Activated naive CD4-positive, alpha-beta T cell treated with anti-CD3 and anti-CD28 coated beads, Interleukin-2, amount 50 U/mL, for 24 hours (primary cell): ENCODE measurements at regions not wholly inside any gene's neighbourhood (a gene's known extent, or its start where the extent isn't known, plus 50 kb on each side); places are given as distances from the start of the nearest gene placed in this dataset.

Experiments used
- H3K27ac Mint-ChIP-seq: one replicate; pipeline ENCODE4 v1.8.0; 2021; ENCODE audit warnings: mild to moderate bottlenecking, mixed read lengths
- H3K27me3 Mint-ChIP-seq: one replicate; pipeline ENCODE4 v1.8.0; 2021; ENCODE audit warnings: mixed read lengths
- H3K36me3 Mint-ChIP-seq: one replicate; pipeline ENCODE4 v1.8.0; 2021; ENCODE audit warnings: mixed read lengths
- H3K4me1 Mint-ChIP-seq: one replicate; pipeline ENCODE4 v1.8.0; 2021; ENCODE audit warnings: mixed read lengths
- H3K4me3 Mint-ChIP-seq: one replicate; pipeline ENCODE4 v1.8.0; 2021; ENCODE audit warnings: mild to moderate bottlenecking, mixed read lengths
- H3K9me3 Mint-ChIP-seq: one replicate; pipeline ENCODE4 v1.8.0; 2021; ENCODE audit warnings: mixed read lengths

DNA sequence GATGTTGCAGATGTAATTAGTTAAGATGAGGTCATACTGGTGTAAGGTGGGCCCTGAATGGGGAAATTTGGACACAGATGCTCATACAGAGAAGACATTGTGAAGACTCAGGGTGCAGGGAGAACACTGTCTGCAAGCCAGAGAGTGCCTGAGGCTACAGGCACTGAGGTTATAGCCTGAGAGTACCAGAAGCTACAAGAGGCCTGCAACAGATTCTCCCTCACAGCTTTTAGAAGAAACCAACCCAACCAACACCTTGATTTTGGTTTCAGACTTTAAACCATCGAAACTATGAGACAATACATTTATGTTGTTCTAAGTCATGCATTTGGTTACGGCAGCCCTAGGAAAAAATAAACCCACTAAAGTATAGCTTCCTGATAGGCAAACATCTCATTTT is 321.7 kb upstream of the USP25 start:
- H3K4me3 Mint-ChIP-seq: no peak overlapping the region
- H3K27ac Mint-ChIP-seq: no peak overlapping the region
- H3K9me3 Mint-ChIP-seq: peaks cover 6% of the 10 kb centered on the region
- no peaks in the 10 kb centered on the region for H3K4me1 Mint-ChIP-seq
- H3K27me3 Mint-ChIP-seq: no peaks in the 10 kb centered on the region
- peaks cover 2% of the 10 kb centered on the region for H3K36me3 Mint-ChIP-seq

DNA sequence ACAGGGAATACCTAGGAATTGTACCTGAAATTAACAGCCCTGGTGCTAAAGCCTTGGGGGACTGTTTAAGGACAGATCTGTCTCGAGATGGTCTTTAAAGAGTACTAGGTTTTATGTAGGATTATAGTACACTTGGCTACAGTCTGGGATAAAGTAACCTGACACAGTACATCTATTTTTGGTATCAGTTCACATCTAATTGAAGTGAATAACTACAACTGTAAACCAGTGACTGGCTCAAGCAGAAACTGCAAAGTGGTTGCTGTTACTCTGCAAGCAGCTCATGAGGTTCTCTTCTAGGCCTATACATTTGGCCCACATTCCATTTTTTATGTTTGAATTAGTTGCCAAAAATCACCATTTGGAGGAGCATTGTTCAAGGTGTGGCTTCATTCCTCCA is 320.8 kb upstream of the USP25 start:
- Mint-ChIP-seq H3K9me3 (peaks cover 4% of the 10 kb centered on the region), H3K4me1 (no peaks in the 10 kb centered on the region), H3K4me3 (no peak overlapping the region), H3K27ac (no peak overlapping the region), H3K27me3 (no peaks in the 10 kb centered on the region), H3K36me3 (peaks cover 2% of the 10 kb centered on the region)

DNA sequence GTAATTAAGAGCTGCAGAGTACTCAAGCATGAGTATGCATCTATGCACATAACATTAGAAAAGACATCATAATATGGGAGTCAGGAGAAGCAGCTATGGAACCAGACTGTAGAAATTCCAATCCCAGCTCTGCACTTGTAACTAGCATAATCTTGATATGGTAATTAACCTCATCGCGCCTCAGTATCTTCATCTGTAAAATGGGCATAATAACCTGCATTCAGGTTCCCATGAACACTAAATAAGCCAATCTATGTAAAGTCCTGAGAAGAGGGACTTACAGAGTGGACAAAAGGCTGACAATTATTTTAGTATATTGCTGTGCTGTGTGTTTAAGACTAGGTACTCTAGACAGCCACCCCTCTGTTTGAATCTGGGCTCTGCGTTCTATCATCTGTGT is 318.9 kb upstream of the USP25 start:
- no peak overlapping the region for H3K4me3 Mint-ChIP-seq
- no peak overlapping the region for H3K27ac Mint-ChIP-seq
- no peaks in the 10 kb centered on the region for H3K27me3 Mint-ChIP-seq
- peaks cover 2% of the 10 kb centered on the region for H3K36me3 Mint-ChIP-seq
- H3K4me1 Mint-ChIP-seq: no peaks in the 10 kb centered on the region
- H3K9me3 Mint-ChIP-seq: peaks cover 4% of the 10 kb centered on the region

DNA sequence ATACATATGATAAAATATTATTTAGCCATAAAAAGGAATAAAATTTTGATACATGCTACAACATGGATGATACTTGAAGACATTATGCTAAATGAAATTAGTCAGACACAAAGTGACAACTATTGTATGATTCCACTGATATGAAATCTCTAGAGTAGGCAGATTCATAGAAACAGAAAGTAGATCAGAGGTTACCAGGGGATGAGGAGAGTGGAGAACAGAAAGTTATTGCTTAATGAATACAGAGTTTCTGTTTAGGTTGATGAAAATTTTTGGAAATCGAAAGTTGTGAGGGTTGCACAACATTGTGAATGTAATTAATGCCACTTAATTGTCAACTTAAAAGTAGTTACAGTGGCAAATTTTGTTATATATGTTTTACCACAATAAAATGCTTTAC is 315.7 kb upstream of the USP25 start:
- H3K9me3 Mint-ChIP-seq: no peaks in the 10 kb centered on the region
- H3K4me3 Mint-ChIP-seq: no peak overlapping the region
- H3K27me3 Mint-ChIP-seq: no peaks in the 10 kb centered on the region
- H3K27ac Mint-ChIP-seq: no peak overlapping the region
- peaks cover 2% of the 10 kb centered on the region for H3K36me3 Mint-ChIP-seq
- H3K4me1 Mint-ChIP-seq: no peaks in the 10 kb centered on the region

DNA sequence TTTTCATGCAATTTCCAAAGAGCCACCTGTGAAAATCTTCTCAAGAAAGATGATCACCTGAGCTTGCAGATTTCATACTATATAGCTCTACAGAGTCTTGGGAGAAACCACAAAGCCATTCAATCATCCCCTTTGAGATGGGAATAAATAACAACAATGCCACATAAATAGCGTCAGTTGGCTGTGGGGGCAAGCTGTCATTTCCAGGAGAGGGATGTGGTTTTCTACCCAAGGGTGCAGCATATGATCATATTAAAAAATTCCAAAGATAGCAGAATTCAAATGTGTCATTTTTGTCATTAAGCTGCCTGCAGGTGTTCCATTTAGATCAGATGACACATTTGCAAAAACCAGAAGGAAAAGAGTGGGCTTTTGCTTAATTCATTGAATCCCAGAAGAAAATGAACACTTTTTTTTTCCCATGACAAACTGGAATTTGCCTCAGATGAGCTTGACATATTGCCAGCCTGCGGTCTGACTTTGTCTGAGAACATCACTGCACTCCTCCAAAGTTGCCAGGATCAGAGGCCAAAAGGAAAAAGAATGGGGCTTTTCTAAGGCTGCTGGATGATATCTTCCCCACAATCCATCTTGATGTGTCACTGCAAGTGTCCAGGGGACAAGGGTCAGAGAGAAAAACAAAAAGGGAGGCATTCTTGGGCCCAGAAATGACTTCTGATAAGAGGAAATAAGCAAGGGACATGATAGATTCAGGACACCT is 314.1 kb upstream of the USP25 start:
- H3K27me3 Mint-ChIP-seq: no peaks in the 10 kb centered on the region
- peaks cover 2% of the 10 kb centered on the region for H3K36me3 Mint-ChIP-seq
- no peak overlapping the region for H3K27ac Mint-ChIP-seq
- H3K4me1 Mint-ChIP-seq: no peaks in the 10 kb centered on the region
- no peak overlapping the region for H3K4me3 Mint-ChIP-seq
- no peaks in the 10 kb centered on the region for H3K9me3 Mint-ChIP-seq

DNA sequence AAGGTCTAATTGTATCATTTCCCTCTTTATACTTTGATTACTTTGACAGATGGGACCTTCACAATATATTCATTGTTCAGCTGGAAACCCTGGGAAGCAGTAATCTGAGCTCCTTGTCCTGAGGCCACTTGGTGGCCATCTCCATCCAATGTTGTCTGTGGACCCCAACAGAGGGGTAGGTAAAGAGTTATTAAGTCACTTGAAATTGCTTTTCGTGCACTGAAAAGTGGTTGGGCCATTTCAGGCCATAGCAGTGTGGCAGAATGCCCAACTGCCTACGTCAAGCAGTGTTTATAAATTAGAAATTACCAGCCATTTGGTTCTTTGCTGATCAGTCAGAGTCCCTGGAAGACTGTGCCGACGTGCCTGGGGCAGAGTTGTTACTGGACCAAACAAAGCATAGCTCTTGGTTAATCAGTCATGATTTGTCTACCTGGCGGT is 308.3 kb upstream of the USP25 start:
- Mint-ChIP-seq H3K9me3 (no peaks in the 10 kb centered on the region), H3K4me1 (peaks cover 42% of the 10 kb centered on the region), H3K36me3 (no peaks in the 10 kb centered on the region), H3K4me3 (no peak overlapping the region), H3K27ac (no peak overlapping the region), H3K27me3 (no peaks in the 10 kb centered on the region)

DNA sequence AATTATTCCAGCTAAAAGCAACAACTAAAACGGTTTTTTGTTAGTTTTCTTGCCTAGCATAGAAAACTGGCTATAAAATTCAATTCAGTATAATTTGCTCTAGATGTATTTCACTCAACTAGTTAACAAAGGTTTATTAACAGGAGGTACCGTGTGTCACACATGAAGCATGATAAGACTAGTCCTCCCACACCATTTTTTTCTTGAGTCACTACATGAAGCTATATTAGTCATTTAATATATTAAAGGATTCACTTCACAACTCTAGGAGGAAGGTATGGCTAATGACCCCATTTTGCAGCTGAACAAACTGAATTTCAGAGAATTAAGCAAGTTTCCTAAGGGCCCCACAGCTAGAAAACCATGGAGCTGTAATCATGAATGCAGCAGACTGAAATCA is 307.8 kb upstream of the USP25 start:
- H3K9me3 Mint-ChIP-seq: no peaks in the 10 kb centered on the region
- peak overlapping the region; percentile 82 for H3K27ac Mint-ChIP-seq
- H3K4me1 Mint-ChIP-seq: peaks cover 42% of the 10 kb centered on the region
- no peaks in the 10 kb centered on the region for H3K27me3 Mint-ChIP-seq
- no peaks in the 10 kb centered on the region for H3K36me3 Mint-ChIP-seq
- H3K4me3 Mint-ChIP-seq: peak overlapping the region; percentile 8

DNA sequence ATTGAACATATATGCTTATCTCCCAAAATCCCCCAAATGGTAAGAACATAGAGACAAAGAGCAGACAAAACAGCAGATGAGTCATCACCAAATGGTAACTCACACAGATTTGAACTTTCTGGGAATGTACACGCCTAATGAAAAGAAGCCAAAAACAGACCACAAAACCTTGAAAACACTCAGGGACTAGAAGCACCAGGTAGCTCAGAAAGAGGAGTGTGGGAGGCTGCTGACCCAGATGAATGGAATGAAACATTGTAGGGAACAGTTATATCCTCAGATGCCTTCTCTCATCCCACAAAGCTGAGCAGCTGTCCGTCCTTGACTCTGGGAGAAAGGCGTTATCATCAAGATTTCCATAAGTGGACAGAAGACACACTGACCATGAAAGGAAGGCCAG is 307.0 kb upstream of the USP25 start:
- H3K4me1 Mint-ChIP-seq: peaks cover 42% of the 10 kb centered on the region
- H3K27ac Mint-ChIP-seq: peak overlapping the region; percentile 82
- no peaks in the 10 kb centered on the region for H3K9me3 Mint-ChIP-seq
- H3K4me3 Mint-ChIP-seq: peak overlapping the region; percentile 3
- H3K36me3 Mint-ChIP-seq: no peaks in the 10 kb centered on the region
- H3K27me3 Mint-ChIP-seq: no peaks in the 10 kb centered on the region

DNA sequence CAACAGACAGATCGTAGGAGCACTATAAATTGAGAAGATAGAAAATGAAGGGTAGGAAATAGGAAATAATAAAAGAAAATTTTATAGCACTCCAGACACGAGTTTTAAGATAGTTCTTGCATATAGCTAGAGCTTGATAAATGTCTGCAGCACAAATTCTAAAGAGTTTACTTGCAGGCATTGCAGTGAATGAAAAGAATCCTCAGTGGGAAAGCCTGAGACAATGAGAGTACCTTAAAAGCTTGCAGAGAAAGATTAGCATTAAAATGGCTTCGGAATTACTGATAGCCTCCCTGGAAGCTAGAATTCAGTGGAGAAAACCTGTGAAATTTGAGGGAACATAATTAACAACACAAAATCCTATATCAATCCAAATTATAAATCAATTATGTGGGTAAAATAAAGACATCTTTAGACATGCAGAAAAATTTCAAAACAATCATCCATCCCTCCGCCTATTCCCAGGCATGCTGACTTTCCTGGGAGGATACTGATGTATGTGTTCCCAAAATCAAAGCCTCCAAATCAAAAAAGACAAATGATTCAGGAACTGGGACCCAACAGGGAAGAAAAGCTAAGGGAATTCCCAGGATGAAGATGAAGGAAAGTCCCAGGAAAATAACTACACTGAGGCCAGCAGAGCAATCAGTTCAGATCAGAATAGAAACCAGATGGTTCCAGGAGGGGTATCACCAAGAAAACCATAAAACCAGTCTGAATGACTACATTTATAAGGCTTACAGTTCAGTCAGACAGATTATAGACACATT is 305.9 kb upstream of the USP25 start:
- H3K27me3 Mint-ChIP-seq: no peaks in the 10 kb centered on the region
- no peak overlapping the region for H3K4me3 Mint-ChIP-seq
- no peaks in the 10 kb centered on the region for H3K9me3 Mint-ChIP-seq
- peaks cover 42% of the 10 kb centered on the region for H3K4me1 Mint-ChIP-seq
- H3K36me3 Mint-ChIP-seq: no peaks in the 10 kb centered on the region
- no peak overlapping the region for H3K27ac Mint-ChIP-seq

DNA sequence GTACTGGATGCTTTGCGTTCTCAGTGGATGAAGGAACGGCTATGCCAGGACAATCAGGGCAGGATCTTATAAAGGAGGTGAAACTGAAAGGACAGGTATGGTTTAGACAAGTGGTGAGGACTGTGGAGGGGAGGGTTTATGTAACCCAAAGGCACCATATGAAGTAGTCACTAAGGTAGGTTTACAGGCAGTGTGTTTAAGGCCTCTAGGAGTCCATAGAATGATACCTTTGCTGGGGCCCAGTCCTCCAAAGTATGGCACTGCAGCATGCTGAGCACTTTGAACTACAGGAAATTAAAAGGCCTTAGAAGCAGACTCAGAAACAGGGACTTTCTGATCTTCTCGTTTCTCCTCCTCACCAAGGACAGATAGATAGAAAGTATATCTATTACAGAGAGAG is 304.7 kb upstream of the USP25 start:
- H3K27ac Mint-ChIP-seq: no peak overlapping the region
- H3K9me3 Mint-ChIP-seq: no peaks in the 10 kb centered on the region
- no peak overlapping the region for H3K4me3 Mint-ChIP-seq
- no peaks in the 10 kb centered on the region for H3K36me3 Mint-ChIP-seq
- peaks cover 42% of the 10 kb centered on the region for H3K4me1 Mint-ChIP-seq
- no peaks in the 10 kb centered on the region for H3K27me3 Mint-ChIP-seq

DNA sequence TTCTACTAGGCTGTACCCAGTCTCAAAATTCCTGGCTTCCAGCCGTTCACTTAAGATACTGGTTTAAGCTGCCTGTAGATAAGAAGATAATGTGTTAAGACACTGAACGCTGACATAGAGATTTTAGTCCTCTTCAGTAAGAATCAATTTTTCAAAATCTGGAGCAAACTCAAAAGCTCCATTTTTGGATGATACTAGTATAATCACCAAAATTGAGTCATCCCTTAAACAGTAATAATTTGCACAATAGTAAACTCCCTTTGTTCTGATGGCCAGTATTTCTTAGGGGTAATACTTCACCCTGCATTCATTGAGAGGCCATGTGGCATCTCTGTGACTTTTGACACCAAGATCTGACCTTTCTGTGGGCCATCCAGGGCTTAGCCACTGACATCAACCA is 299.8 kb upstream of the USP25 start:
- peaks cover 9% of the 10 kb centered on the region for H3K4me1 Mint-ChIP-seq
- no peak overlapping the region for H3K27ac Mint-ChIP-seq
- H3K9me3 Mint-ChIP-seq: peaks cover 9% of the 10 kb centered on the region
- no peaks in the 10 kb centered on the region for H3K27me3 Mint-ChIP-seq
- no peak overlapping the region for H3K4me3 Mint-ChIP-seq
- no peaks in the 10 kb centered on the region for H3K36me3 Mint-ChIP-seq

DNA sequence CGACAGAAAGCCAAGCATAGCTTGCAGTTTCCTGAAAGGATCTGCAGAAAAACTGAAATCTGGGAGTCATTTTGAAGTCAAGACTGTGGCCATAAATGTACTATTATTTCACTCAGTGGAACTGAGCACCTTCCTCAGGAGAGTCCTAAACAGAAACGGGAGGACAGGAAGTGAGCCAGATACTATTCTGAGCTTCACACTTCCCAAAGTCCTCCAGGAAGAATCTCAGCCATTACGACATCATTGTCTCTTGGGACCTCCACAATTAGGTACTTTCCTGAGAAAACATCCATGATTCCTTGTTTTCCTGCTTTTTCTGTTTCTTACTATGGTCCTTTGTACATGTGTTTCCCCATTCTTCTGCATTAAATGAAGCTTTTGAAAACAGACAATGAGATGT is 299.2 kb upstream of the USP25 start:
- H3K9me3 Mint-ChIP-seq: peaks cover 9% of the 10 kb centered on the region
- H3K36me3 Mint-ChIP-seq: no peaks in the 10 kb centered on the region
- no peaks in the 10 kb centered on the region for H3K27me3 Mint-ChIP-seq
- no peak overlapping the region for H3K4me3 Mint-ChIP-seq
- H3K4me1 Mint-ChIP-seq: peaks cover 4% of the 10 kb centered on the region
- no peak overlapping the region for H3K27ac Mint-ChIP-seq

DNA sequence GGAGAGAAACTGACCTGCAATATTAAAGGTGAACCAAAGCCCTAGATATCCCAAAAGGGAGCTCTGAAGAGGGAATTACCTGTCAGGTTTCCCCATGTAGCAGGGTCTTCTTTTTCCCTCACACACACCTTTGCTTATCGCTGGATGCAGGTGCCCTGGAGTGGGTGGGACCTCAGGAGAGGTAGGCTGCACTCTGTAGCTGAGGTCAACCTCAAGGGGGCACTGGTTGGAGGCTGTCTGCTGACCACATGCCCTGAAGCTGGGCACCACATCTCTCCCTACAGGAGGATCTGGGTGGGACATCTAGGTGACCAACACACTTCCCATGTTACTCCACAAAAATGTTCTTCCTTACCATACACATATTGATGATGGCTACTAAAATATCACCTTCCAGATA is 298.7 kb upstream of the USP25 start:
- Mint-ChIP-seq H3K4me1 (no peaks in the 10 kb centered on the region), H3K9me3 (peaks cover 9% of the 10 kb centered on the region), H3K27ac (no peak overlapping the region), H3K4me3 (no peak overlapping the region), H3K36me3 (no peaks in the 10 kb centered on the region), H3K27me3 (no peaks in the 10 kb centered on the region)

DNA sequence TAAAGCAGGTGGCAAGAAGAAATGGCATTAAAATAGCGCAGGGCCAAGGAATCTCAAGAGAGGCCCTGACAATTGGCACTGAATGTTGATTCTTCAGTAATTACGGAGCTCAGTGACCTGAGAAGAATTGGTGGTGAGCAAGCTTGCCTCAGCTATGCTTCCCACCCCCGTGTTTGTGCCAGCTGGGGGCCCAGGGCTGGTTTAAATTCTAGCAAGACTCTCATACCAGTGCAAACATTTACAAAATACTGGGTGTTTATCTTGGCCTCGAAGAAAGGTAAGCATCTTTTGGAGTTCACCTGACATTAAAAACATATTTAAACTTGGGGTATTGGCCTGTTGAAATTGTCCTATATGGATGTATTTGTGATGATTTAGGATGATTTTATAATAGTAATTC is 296.7 kb upstream of the USP25 start:
- Mint-ChIP-seq H3K9me3 (peaks cover 9% of the 10 kb centered on the region), H3K27ac (no peak overlapping the region), H3K27me3 (no peaks in the 10 kb centered on the region), H3K4me3 (no peak overlapping the region), H3K36me3 (no peaks in the 10 kb centered on the region), H3K4me1 (peaks cover 11% of the 10 kb centered on the region)

DNA sequence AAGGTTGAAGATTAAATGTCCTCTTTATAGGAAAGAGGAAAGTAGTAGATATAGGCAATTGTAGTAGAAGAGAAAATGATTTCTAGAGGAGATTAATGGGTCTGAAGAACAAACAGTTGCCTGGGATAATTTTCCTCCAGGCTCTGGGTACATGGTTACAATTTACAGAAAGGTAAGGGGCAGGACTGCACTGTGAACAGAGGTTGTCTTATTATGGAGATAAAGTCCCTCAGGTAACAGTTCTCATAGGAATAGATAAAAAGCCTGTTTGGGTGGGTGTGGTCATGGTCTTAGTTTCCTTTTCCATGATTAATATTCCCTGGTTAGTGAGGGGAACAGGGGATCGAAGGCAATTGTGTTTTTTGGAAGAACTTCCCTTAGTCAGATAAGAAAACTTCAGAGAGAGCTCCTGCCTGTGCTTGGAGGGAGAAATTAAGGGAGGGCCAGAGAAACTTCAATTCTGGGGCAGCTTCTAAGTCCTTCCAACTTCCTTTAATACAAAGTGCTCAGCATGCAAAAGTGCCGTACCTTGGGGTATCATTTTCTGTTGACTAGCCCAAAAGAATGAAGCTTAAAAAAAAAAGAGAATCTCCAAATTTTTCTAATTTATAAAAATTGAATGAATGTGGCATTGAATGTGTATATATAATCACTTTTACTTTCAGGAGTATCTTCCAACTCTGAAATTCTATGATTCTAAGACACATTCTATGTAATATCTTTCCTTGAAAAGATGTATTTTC is 295.4 kb upstream of the USP25 start:
- peaks cover 12% of the 10 kb centered on the region for H3K4me1 Mint-ChIP-seq
- H3K27ac Mint-ChIP-seq: no peak overlapping the region
- no peak overlapping the region for H3K4me3 Mint-ChIP-seq
- peaks cover 9% of the 10 kb centered on the region for H3K9me3 Mint-ChIP-seq
- H3K27me3 Mint-ChIP-seq: no peaks in the 10 kb centered on the region
- H3K36me3 Mint-ChIP-seq: no peaks in the 10 kb centered on the region

DNA sequence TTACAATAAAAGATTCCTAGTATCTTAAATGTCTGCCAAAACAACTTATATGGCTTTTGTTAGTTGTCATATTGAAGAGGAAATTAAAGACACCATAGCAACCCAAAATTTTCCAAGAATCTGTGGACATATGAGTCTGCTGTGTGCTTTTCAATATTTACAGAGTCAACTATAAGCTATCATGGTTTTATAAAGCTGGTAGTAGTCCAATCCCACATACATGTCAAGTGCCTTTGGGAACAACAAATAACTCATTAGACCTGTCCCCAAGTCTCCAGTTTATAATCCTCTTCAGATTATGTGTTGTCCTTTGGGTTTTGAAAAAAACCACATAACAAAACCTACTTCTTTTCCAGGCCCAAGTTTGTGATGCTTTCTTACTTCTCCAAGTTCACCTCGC is 293.8 kb upstream of the USP25 start:
- Mint-ChIP-seq H3K4me3 (no peak overlapping the region), H3K4me1 (peaks cover 16% of the 10 kb centered on the region), H3K36me3 (no peaks in the 10 kb centered on the region), H3K27me3 (no peaks in the 10 kb centered on the region), H3K27ac (no peak overlapping the region), H3K9me3 (peaks cover 9% of the 10 kb centered on the region)
